Liver (tissue), 8 donors: ENCODE measurements at regions not wholly inside any gene's neighbourhood (a gene's known extent, or its start where the extent isn't known, plus 50 kb on each side); places are given as distances from the start of the nearest gene placed in this dataset.

Experiments used
- DNase-seq: peaks from one replicate; pipeline ENCODE4 v3.0.0-alpha.2; 2017; ENCODE audit warnings: low spot score
- H3K27ac ChIP-seq, 2 donors: one replicate each; pipeline ENCODE4 v1.7.0; 2013; ENCODE audit warnings: inconsistent platforms in 2 of 2, low read length in 2 of 2, control low read depth in 1 of 2, low read depth in 1 of 2, mild to moderate bottlenecking in 1 of 2
- H3K27me3 ChIP-seq, 4 donors: one replicate each; pipeline versions ENCODE4 v1.6.1 to v1.7.0; 2013; ENCODE audit warnings: low read length in 3 of 4, inconsistent platforms in 1 of 4, mild to moderate bottlenecking in 1 of 4, moderate library complexity in 1 of 4; ENCODE audit not compliant: control insufficient read depth in 4 of 4, insufficient read depth in 4 of 4
- H3K36me3 ChIP-seq, 4 donors: one replicate each; pipeline versions ENCODE4 v1.6.1 to v1.7.0; 2013; ENCODE audit warnings: low read length in 3 of 4, mild to moderate bottlenecking in 3 of 4, low read depth in 1 of 4, moderate library complexity in 1 of 4; ENCODE audit not compliant: control insufficient read depth in 4 of 4, insufficient read depth in 3 of 4
- H3K4me1 ChIP-seq, 4 donors: one replicate each; pipeline versions ENCODE4 v1.6.1 to v1.7.0; 2013; ENCODE audit warnings: low read length in 3 of 4, mild to moderate bottlenecking in 3 of 4, moderate library complexity in 1 of 4; ENCODE audit not compliant: control insufficient read depth in 4 of 4, insufficient read depth in 4 of 4
- H3K4me3 ChIP-seq, 3 donors: one replicate each; pipeline versions ENCODE4 v1.6.1 to v1.7.0; 2013; ENCODE audit warnings: low read length in 3 of 3, control low read depth in 1 of 3, low read depth in 1 of 3, mild to moderate bottlenecking in 1 of 3
- H3K9ac ChIP-seq, 2 donors: one replicate each; pipeline ENCODE4 v1.7.0; 2013; ENCODE audit warnings: low read length in 2 of 2, mild to moderate bottlenecking in 2 of 2, moderate library complexity in 2 of 2, control low read depth in 1 of 2, low read depth in 1 of 2
- H3K9me3 ChIP-seq, 4 donors: one replicate each; pipeline versions ENCODE4 v1.6.1 to v1.7.0; 2013; ENCODE audit warnings: low read length in 3 of 4; ENCODE audit not compliant: control insufficient read depth in 4 of 4
- EGR1 ChIP-seq, 2 donors: IDR thresholded peaks; 2 replicates each; pipeline ENCODE4 v1.6.1; 2016 to 2018; ENCODE audit warnings: antibody characterized with exemption in 2 of 2, low read depth in 2 of 2
- FOXA1 ChIP-seq: IDR thresholded peaks from 2 replicates; pipeline ENCODE4 v1.6.1; 2016; ENCODE audit warnings: antibody characterized with exemption
- FOXA2 ChIP-seq: IDR thresholded peaks from 2 replicates; pipeline ENCODE4 v1.6.1; 2016; ENCODE audit warnings: antibody characterized with exemption
- GABPA ChIP-seq, 2 donors: IDR thresholded peaks in 1 of 2; conservative IDR thresholded peaks in 1 of 2; 2 replicates each; pipeline ENCODE4 v1.6.1; 2016; ENCODE audit warnings: antibody characterized with exemption in 2 of 2, mild to moderate bottlenecking in 1 of 2, moderate library complexity in 1 of 2
- HNF4A ChIP-seq, 2 donors: conservative IDR thresholded peaks; 2 replicates each; pipeline ENCODE4 v1.6.1; 2016; ENCODE audit warnings: antibody characterized with exemption in 2 of 2, mild to moderate bottlenecking in 2 of 2
- HNF4G ChIP-seq: IDR thresholded peaks from 2 replicates; pipeline ENCODE4 v1.6.1; 2016; ENCODE audit warnings: antibody characterized with exemption
- JUND ChIP-seq, 2 donors: IDR thresholded peaks; 2 replicates each; pipeline ENCODE4 v1.6.1; 2016; ENCODE audit warnings: antibody characterized with exemption in 2 of 2
- NR2F2 ChIP-seq: IDR thresholded peaks from 2 replicates; pipeline ENCODE4 v1.6.1; 2016; ENCODE audit warnings: antibody characterized with exemption
- RAD21 ChIP-seq, 2 donors: IDR thresholded peaks; 2 replicates each; pipeline ENCODE4 v1.6.1; 2016; ENCODE audit warnings: antibody characterized with exemption in 2 of 2, mild to moderate bottlenecking in 2 of 2
- RXRA ChIP-seq, 2 donors: IDR thresholded peaks; 2 replicates each; pipeline ENCODE4 v1.6.1; 2017 to 2018; ENCODE audit warnings: antibody characterized with exemption in 2 of 2, mild to moderate bottlenecking in 1 of 2
- SP1 ChIP-seq: IDR thresholded peaks from 2 replicates; pipeline ENCODE4 v1.6.1; 2018; ENCODE audit warnings: antibody characterized with exemption, mild to moderate bottlenecking
- TAF1 ChIP-seq: conservative IDR thresholded peaks from 2 replicates; pipeline ENCODE4 v1.6.1; 2016; ENCODE audit warnings: antibody characterized with exemption, mild to moderate bottlenecking
- YY1 ChIP-seq: IDR thresholded peaks from 2 replicates; pipeline ENCODE4 v1.6.1; 2016; ENCODE audit warnings: antibody characterized with exemption, mild to moderate bottlenecking
- WGBS: extraction: QIAGEN DNeasy Blood & Tissue Kit; methylation state at CpG from one replicate; pipeline ENCODE4 v1.1.7; 2013; 5-methylcytosine and 5-hydroxymethylcytosine counted together
- TF ChIP-seq, protein P1 (sequence below): fragments of 150-350 bp; IDR thresholded peaks from 2 replicates; pipeline ENCODE4 v1.5.1; 2017; ENCODE audit warnings: improper control_type of control experiment, low read depth, low read length; ENCODE audit not compliant: missing input control
- TF ChIP-seq, protein P2 (sequence below): IDR thresholded peaks from 2 replicates; pipeline ENCODE4 v1.6.1; 2016; ENCODE audit warnings: antibody characterized with exemption, mild to moderate bottlenecking
- TF ChIP-seq, protein P3 (sequence below): IDR thresholded peaks from 2 replicates; pipeline ENCODE4 v1.6.1; 2016; ENCODE audit warnings: antibody characterized with exemption
- TF ChIP-seq, protein P4 (sequence below): IDR thresholded peaks from 2 replicates; pipeline ENCODE4 v1.6.1; 2016; ENCODE audit warnings: antibody characterized with exemption
- TF ChIP-seq, protein P5 (sequence below): IDR thresholded peaks from 2 replicates; pipeline ENCODE4 v1.6.1; 2016; ENCODE audit warnings: antibody characterized with exemption
- donor health status: healthy.
- donor health status: healthy.
- donor health status: healthy.
- donor health status: healthy.
- donor health status: healthy.

DNA sequence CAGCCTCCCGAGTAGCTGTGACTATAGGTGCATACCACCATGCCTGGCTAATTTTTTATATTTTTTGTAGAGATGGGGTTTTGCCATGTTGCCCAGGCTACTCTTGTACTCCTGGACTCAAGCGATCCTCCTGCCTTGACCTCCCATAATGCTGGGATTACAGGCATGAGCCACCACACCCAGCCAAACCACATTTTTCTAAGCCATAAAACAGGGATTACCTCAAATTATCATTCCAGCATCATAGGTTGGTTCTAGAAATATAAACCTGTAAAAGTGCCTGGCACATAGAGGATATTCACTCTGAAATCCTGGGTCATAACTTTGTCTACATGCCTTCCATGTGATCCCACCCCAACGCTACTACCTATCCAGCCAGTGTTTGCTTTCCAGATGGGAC, 59.4 kb upstream of the JAK1 start (continued):
- TF ChIP-seq, protein P1, sequence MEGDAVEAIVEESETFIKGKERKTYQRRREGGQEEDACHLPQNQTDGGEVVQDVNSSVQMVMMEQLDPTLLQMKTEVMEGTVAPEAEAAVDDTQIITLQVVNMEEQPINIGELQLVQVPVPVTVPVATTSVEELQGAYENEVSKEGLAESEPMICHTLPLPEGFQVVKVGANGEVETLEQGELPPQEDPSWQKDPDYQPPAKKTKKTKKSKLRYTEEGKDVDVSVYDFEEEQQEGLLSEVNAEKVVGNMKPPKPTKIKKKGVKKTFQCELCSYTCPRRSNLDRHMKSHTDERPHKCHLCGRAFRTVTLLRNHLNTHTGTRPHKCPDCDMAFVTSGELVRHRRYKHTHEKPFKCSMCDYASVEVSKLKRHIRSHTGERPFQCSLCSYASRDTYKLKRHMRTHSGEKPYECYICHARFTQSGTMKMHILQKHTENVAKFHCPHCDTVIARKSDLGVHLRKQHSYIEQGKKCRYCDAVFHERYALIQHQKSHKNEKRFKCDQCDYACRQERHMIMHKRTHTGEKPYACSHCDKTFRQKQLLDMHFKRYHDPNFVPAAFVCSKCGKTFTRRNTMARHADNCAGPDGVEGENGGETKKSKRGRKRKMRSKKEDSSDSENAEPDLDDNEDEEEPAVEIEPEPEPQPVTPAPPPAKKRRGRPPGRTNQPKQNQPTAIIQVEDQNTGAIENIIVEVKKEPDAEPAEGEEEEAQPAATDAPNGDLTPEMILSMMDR: no peak
- TF ChIP-seq RAD21 (IDR thresholded peaks at IDR 0.05) (no peak), YY1 (no peak), RXRA (IDR thresholded peaks at IDR 0.05) (no peak), SP1 (no peak), JUND (IDR thresholded peaks at IDR 0.05) (no peak), HNF4G (no peak), HNF4A (conservative IDR thresholded peaks at IDR 0.05) (no peak)
- TF ChIP-seq, protein P2, sequence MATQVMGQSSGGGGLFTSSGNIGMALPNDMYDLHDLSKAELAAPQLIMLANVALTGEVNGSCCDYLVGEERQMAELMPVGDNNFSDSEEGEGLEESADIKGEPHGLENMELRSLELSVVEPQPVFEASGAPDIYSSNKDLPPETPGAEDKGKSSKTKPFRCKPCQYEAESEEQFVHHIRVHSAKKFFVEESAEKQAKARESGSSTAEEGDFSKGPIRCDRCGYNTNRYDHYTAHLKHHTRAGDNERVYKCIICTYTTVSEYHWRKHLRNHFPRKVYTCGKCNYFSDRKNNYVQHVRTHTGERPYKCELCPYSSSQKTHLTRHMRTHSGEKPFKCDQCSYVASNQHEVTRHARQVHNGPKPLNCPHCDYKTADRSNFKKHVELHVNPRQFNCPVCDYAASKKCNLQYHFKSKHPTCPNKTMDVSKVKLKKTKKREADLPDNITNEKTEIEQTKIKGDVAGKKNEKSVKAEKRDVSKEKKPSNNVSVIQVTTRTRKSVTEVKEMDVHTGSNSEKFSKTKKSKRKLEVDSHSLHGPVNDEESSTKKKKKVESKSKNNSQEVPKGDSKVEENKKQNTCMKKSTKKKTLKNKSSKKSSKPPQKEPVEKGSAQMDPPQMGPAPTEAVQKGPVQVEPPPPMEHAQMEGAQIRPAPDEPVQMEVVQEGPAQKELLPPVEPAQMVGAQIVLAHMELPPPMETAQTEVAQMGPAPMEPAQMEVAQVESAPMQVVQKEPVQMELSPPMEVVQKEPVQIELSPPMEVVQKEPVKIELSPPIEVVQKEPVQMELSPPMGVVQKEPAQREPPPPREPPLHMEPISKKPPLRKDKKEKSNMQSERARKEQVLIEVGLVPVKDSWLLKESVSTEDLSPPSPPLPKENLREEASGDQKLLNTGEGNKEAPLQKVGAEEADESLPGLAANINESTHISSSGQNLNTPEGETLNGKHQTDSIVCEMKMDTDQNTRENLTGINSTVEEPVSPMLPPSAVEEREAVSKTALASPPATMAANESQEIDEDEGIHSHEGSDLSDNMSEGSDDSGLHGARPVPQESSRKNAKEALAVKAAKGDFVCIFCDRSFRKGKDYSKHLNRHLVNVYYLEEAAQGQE: no peak

DNA sequence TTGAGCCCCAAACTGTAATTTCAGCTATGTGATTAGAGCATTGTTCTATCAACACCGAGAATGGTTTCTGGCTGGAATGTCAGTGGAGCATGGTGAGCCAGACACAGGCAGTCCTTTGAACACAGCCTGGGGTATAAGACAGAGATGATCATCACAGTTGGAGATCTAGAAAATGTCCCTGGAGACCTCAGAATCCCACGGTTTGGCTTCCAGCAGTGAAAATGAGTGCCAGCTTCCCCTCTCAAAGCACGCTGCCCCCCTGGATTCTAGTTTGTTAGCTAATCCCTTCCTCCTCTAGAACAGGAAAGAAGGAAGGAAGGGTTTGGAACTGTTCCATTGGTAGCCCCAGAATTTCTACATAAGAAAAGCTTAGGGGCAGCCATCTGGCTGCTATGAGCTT, 59.9 kb upstream of the JAK1 start:
- H3K27ac ChIP-seq: no peak overlapping the region

More for the DNA sequence above, 59.9 kb upstream of the JAK1 start:
- no peak for DNase-seq
- Histone ChIP-seq H3K27me3 (no peaks in the 10 kb centered on the region), H3K4me1 (peaks cover 0 to 3% (median under 1%) of the 10 kb centered on the region in 4 donors), H3K9ac (no peak overlapping the region), H3K4me3 (no peak overlapping the region), H3K9me3 (no peaks in the 10 kb centered on the region), H3K36me3 (no peaks in the 10 kb centered on the region)
- 80% methylated on average over 3 of the region's 3 CpGs for WGBS
- TF ChIP-seq HNF4A (conservative IDR thresholded peaks at IDR 0.05): no peak
- TF ChIP-seq, protein P3, sequence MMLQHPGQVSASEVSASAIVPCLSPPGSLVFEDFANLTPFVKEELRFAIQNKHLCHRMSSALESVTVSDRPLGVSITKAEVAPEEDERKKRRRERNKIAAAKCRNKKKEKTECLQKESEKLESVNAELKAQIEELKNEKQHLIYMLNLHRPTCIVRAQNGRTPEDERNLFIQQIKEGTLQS: no peak
- TF ChIP-seq FOXA1: no peak
- TF ChIP-seq, protein P4, sequence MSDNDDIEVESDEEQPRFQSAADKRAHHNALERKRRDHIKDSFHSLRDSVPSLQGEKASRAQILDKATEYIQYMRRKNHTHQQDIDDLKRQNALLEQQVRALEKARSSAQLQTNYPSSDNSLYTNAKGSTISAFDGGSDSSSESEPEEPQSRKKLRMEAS: no peak
- no peak for TF ChIP-seq RAD21 (IDR thresholded peaks at IDR 0.05)
- no peak for TF ChIP-seq EGR1 (IDR thresholded peaks at IDR 0.05; ENCODE audit: low read depth in 2 of 2)
- no peak for TF ChIP-seq JUND (IDR thresholded peaks at IDR 0.05)
- no peak for TF ChIP-seq NR2F2
- TF ChIP-seq TAF1: no peak
- TF ChIP-seq, protein P1: no peak
- no peak for TF ChIP-seq FOXA2
- TF ChIP-seq GABPA (IDR thresholded peaks at IDR 0.05 in 1 of 2, conservative IDR thresholded peaks at IDR 0.05 in 1 of 2): no peak
- TF ChIP-seq SP1: no peak
- TF ChIP-seq, protein P2: no peak
- no peak for TF ChIP-seq HNF4G
- no peak for TF ChIP-seq RXRA (IDR thresholded peaks at IDR 0.05)
- TF ChIP-seq, protein P5, sequence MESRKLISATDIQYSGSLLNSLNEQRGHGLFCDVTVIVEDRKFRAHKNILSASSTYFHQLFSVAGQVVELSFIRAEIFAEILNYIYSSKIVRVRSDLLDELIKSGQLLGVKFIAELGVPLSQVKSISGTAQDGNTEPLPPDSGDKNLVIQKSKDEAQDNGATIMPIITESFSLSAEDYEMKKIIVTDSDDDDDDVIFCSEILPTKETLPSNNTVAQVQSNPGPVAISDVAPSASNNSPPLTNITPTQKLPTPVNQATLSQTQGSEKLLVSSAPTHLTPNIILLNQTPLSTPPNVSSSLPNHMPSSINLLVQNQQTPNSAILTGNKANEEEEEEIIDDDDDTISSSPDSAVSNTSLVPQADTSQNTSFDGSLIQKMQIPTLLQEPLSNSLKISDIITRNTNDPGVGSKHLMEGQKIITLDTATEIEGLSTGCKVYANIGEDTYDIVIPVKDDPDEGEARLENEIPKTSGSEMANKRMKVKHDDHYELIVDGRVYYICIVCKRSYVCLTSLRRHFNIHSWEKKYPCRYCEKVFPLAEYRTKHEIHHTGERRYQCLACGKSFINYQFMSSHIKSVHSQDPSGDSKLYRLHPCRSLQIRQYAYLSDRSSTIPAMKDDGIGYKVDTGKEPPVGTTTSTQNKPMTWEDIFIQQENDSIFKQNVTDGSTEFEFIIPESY: no peak
- no peak for TF ChIP-seq YY1
